OCI-LY1 (cell line): ENCODE measurements at regions not wholly inside any gene's neighbourhood (a gene's known extent, or its start where the extent isn't known, plus 50 kb on each side); places are given as distances from the start of the nearest gene placed in this dataset.

ENCODE experiments used
- H2AFZ ChIP-seq: fragments of 200-600 bp; sonication (generic), shearing (Covaris generic); 2 replicates; pipeline ENCODE4 v1.6.0; 2014; ENCODE audit warnings: antibody characterized with exemption, mild to moderate bottlenecking, low read length
- H3F3A ChIP-seq: fragments of 200-600 bp; sonication (generic), shearing (Covaris generic); 2 replicates; pipeline ENCODE4 v1.6.0; 2014; ENCODE audit warnings: mild to moderate bottlenecking, antibody characterized with exemption, low read length, moderate library complexity; ENCODE audit not compliant: insufficient read depth
- H3K27ac ChIP-seq: fragments of 200-600 bp; sonication (generic); 2 replicates; pipeline ENCODE4 v1.5.1; 2014; ENCODE audit warnings: low read length, mixed run types, mild to moderate bottlenecking, low read depth; ENCODE audit not compliant: poor library complexity, severe bottlenecking
- H3K27me3 ChIP-seq: fragments of 200-600 bp; sonication (generic); 2 replicates; pipeline ENCODE4 v1.6.0; 2014; ENCODE audit warnings: antibody characterized with exemption, mild to moderate bottlenecking, low read length, moderate library complexity; ENCODE audit not compliant: insufficient read depth
- H3K36me3 ChIP-seq: fragments of 200-600 bp; sonication (generic); 2 replicates; pipeline ENCODE4 v1.6.1; 2014; ENCODE audit warnings: mild to moderate bottlenecking, antibody characterized with exemption, low read length, moderate library complexity, mixed read lengths; ENCODE audit not compliant: insufficient read depth
- H3K4me1 ChIP-seq: fragments of 200-600 bp; sonication (generic); 2 replicates; pipeline ENCODE4 v1.5.1; 2014; ENCODE audit warnings: mild to moderate bottlenecking, low read length, moderate library complexity; ENCODE audit not compliant: insufficient read depth, severe bottlenecking
- H3K4me2 ChIP-seq: fragments of 200-600 bp; sonication (generic), shearing (Covaris generic); 2 replicates; pipeline ENCODE4 v1.6.1; 2014; ENCODE audit warnings: low read length
- H3K4me3 ChIP-seq: fragments of 200-600 bp; sonication (generic); 2 replicates; pipeline ENCODE4 v1.5.1; 2014; ENCODE audit warnings: low read length, low read depth, mild to moderate bottlenecking, mixed read lengths; ENCODE audit not compliant: poor library complexity, severe bottlenecking
- H3K79me2 ChIP-seq: fragments of 200-600 bp; shearing (Covaris generic); 2 replicates; pipeline ENCODE4 v1.6.1; 2016; ENCODE audit warnings: mixed run types, low read length, mixed read lengths; ENCODE audit not compliant: insufficient read depth
- H3K9ac ChIP-seq: fragments of 200-600 bp; sonication (generic), shearing (Covaris generic); 2 replicates; pipeline ENCODE4 v1.6.1; 2014; ENCODE audit warnings: mild to moderate bottlenecking, low read length, mixed read lengths
- H3K9me2 ChIP-seq: fragments of 200-600 bp; sonication (generic), shearing (Covaris generic); 2 replicates; pipeline ENCODE4 v1.6.1; 2014; ENCODE audit warnings: low read depth, mild to moderate bottlenecking, low read length, mixed read lengths
- H3K9me3 ChIP-seq: fragments of 200-600 bp; shearing (Covaris generic); 2 replicates; pipeline ENCODE4 v1.6.1; 2014; ENCODE audit warnings: low read length, mixed read lengths
- H4K20me1 ChIP-seq: fragments of 200-600 bp; sonication (generic), shearing (Covaris generic); 2 replicates; pipeline ENCODE4 v1.6.0; 2016; ENCODE audit warnings: mild to moderate bottlenecking, low read length; ENCODE audit not compliant: insufficient read depth
- CTCF ChIP-seq: fragments of 200-600 bp; sonication (generic), shearing (Covaris generic); IDR thresholded peaks from 2 replicates; pipeline ENCODE4 v1.5.1; 2017; ENCODE audit warnings: mild to moderate bottlenecking, antibody characterized with exemption, low read length, moderate library complexity, mixed read lengths
- EZH2 ChIP-seq: fragments of 200-600 bp; sonication (generic), shearing (Covaris generic); IDR thresholded peaks from 2 replicates; pipeline ENCODE4 v1.8.0; 2017; ENCODE audit warnings: borderline replicate concordance, mixed run types, mild to moderate bottlenecking, antibody characterized with exemption, low read length, moderate library complexity, mixed read lengths

GRCh38 chr5:153067869-153068268 is 422.6 kb upstream of the GRIA1 start:
- no peaks in the 10 kb centered on the region for H3K9me3 ChIP-seq
- H3K9ac ChIP-seq, result no peak overlapping the region

GRCh38 chr5:153079396-153079795 is 411.1 kb upstream of the GRIA1 start:
- H3K27ac ChIP-seq, result no peak overlapping the region
- H3K36me3 ChIP-seq, result no peaks in the 10 kb centered on the region
- TF ChIP-seq EZH2, result no peak
- TF ChIP-seq CTCF, result no peak
- H3K9me2 ChIP-seq, result no peaks in the 10 kb centered on the region
- no peaks in the 10 kb centered on the region for H3K9me3 ChIP-seq
- H2AFZ ChIP-seq, result no peak overlapping the region
- H3K27me3 ChIP-seq, result no peaks in the 10 kb centered on the region
- H3K79me2 ChIP-seq, result no peaks in the 10 kb centered on the region
- no peaks in the 10 kb centered on the region for H3K4me1 ChIP-seq
- no peak overlapping the region for H3K4me3 ChIP-seq
- H3F3A ChIP-seq, result no peaks in the 10 kb centered on the region
- H3K4me2 ChIP-seq, result no peak overlapping the region
- no peaks in the 10 kb centered on the region for H4K20me1 ChIP-seq
- H3K9ac ChIP-seq, result no peak overlapping the region

More at GRCh38 chr5:153067869-153068268, 422.6 kb upstream of the GRIA1 start:
- Histone ChIP-seq H4K20me1 (no peaks in the 10 kb centered on the region), H2AFZ (no peak overlapping the region), H3K4me3 (no peak overlapping the region), H3K9me2 (no peaks in the 10 kb centered on the region), H3K27ac (no peak overlapping the region), H3K79me2 (no peaks in the 10 kb centered on the region), H3K36me3 (no peaks in the 10 kb centered on the region), H3K4me2 (no peak overlapping the region), H3K27me3 (no peaks in the 10 kb centered on the region), H3F3A (no peaks in the 10 kb centered on the region), H3K4me1 (no peaks in the 10 kb centered on the region)
- TF ChIP-seq CTCF (no peak), EZH2 (no peak)

- Histone ChIP-seq H3K9me3 (no peaks in the 10 kb centered on the region), H3K9ac (no peak overlapping the region), H3K4me1 (no peaks in the 10 kb centered on the region), H3K36me3 (no peaks in the 10 kb centered on the region), H3K27ac (no peak overlapping the region), H3F3A (no peaks in the 10 kb centered on the region), H2AFZ (no peak overlapping the region), H3K9me2 (no peaks in the 10 kb centered on the region), H3K4me2 (no peak overlapping the region), H3K27me3 (no peaks in the 10 kb centered on the region), H3K79me2 (no peaks in the 10 kb centered on the region), H4K20me1 (no peaks in the 10 kb centered on the region), H3K4me3 (no peak overlapping the region)
- TF ChIP-seq CTCF, result no peak
- TF ChIP-seq EZH2, result no peak
Observed at GRCh38 chr5:153080940-153081339, 409.5 kb upstream of the GRIA1 start.
